Fibroblast of pulmonary artery (primary cell): ENCODE measurements at regions not wholly inside any gene's neighbourhood (a gene's known extent, or its start where the extent isn't known, plus 50 kb on each side); places are given as distances from the start of the nearest gene placed in this dataset.
"Not testable (repeated sequence)": the region's sequence is repeated elsewhere in the genome, so short reads cannot be mapped to it uniquely, and the experiment has no call there.

Source experiments
- DNase-seq: peaks from one replicate; pipeline ENCODE4 v3.0.0-alpha.2; 2010; ENCODE audit warnings: low read depth
- H3K4me3 ChIP-seq: replicated peaks from 2 replicates; pipeline ENCODE4 v1.5.1; 2011; ENCODE audit warnings: low read depth, mild to moderate bottlenecking, control low read depth, low read length, moderate library complexity
- CTCF ChIP-seq: IDR thresholded peaks from 2 replicates; pipeline ENCODE4 v1.5.1; 2011; ENCODE audit warnings: mild to moderate bottlenecking, control low read depth, low read length, inconsistent platforms; ENCODE audit errors: missing control alignments

- DNase-seq: no peak
- TF ChIP-seq CTCF: no peak
Observed at GRCh38 chr14:97138801-97139200, 341.6 kb downstream of the VRK1 start.

GRCh38 chr14:97143011-97143410 lies 345.8 kb downstream of the VRK1 start:
- no peak for DNase-seq
- no peak for TF ChIP-seq CTCF
- no peak overlapping the region for H3K4me3 ChIP-seq

More at GRCh38 chr14:97138801-97139200, 341.6 kb downstream of the VRK1 start:
- H3K4me3 ChIP-seq: no peak overlapping the region

GRCh38 chr14:97143456-97143855 lies 346.3 kb downstream of the VRK1 start:
- DNase-seq: no peak
- no peak overlapping the region for H3K4me3 ChIP-seq
- no peak for TF ChIP-seq CTCF

- H3K4me3 ChIP-seq: not testable (repeated sequence)
Observed at GRCh38 chr14:97148021-97148420, 350.8 kb downstream of the VRK1 start.

GRCh38 chr14:97149775-97150174 lies 352.6 kb downstream of the VRK1 start:
- H3K4me3 ChIP-seq: no peak overlapping the region
- no peak for TF ChIP-seq CTCF
- DNase-seq: no peak

More at GRCh38 chr14:97148021-97148420, 350.8 kb downstream of the VRK1 start:
- DNase-seq: not testable (repeated sequence)

- no peak for DNase-seq
- H3K4me3 ChIP-seq: no peak overlapping the region
- TF ChIP-seq CTCF: no peak
Observed at GRCh38 chr14:97153527-97153926, 356.3 kb downstream of the VRK1 start.

GRCh38 chr14:97155320-97155719 lies 358.1 kb downstream of the VRK1 start:
- no peak overlapping the region for H3K4me3 ChIP-seq
- no peak for DNase-seq
- no peak for TF ChIP-seq CTCF
